NCI-H2227 (cell line): ENCODE measurements at regions not wholly inside any gene's neighbourhood (a gene's known extent, or its start where the extent isn't known, plus 50 kb on each side); places are given as distances from the start of the nearest gene placed in this dataset.

Source experiments
- DNase-seq: peaks from one replicate; lab custom pipeline; 2025; ENCODE audit not compliant: unreplicated experiment; lab: John Stamatoyannopoulos, UW

DNA sequence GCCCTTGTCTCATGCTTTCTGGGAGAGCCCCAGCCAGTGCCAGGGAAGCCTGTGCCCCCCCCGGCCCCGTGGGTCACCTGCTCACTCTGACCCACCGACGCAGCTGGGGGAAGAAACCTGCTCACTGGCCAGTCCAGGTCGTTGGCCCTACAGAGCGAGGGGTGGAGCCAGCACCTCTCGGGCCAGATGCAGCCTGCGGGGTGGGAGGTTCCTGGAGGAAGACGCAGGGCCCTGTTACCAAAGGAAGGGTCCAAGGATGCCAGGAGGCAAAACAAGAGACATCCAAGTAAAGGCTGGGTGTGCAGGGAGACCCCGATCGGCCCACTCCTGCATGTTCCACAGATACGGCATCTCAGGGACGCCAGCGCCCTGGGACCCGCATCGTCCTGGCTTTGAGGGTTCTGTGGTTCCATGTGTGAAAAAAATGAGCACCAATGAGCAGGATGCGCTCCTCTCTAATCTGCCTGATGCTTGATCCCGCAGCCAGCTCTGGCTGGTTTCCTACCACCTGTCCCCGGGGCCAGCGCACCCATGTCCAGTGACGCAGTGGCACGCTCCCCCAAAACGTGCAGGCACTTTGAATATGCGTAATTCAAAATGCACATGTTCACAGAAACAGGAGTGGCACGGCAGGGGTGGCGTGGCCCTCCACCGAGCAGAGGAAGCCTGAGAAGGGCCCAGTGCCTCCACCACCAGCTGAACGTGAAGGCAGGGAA is 66.0 kb upstream of the GALNT9 start:
- DNase-seq = no peak

DNA sequence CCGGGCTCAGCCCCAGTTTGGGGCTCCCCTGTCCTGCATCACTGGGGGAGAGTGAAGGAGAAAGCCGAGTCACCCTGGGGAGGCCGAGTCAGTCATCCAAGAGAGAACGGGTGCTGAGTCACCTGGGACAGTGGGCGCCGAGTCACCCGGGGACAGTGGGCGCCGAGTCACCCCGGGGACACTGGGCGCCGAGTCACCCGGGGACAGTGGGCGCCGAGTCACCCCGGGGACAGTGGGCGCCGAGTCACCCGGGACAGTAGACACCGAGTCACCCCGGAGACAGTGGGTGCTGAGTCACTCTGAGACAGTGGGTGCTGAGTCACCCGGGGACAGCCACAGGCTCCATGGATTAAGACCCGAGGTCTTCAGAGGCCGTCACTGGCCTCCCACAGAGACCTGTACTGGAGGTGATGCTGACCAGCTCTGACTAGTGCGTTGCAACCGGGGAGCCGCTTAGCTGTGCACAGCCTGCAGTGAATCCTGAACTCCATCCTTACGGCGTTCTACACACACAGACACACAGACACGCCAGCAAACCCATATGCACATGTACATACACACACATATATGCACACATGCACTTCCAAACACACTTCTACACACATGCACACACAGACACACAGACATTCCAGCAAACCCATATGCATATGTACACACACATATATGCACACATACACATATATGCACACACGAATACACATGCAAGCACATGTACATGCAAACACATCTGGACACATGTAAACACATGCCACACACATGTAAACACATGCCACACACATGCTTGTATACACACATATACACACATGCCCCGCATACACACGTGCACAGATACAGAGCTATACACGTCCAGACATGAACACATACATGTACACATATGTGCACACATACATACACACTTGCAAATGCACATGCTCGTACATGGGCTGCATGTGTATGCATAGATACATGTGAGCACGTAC is 64.9 kb upstream of the GALNT9 start:
- DNase-seq = no peak

DNA sequence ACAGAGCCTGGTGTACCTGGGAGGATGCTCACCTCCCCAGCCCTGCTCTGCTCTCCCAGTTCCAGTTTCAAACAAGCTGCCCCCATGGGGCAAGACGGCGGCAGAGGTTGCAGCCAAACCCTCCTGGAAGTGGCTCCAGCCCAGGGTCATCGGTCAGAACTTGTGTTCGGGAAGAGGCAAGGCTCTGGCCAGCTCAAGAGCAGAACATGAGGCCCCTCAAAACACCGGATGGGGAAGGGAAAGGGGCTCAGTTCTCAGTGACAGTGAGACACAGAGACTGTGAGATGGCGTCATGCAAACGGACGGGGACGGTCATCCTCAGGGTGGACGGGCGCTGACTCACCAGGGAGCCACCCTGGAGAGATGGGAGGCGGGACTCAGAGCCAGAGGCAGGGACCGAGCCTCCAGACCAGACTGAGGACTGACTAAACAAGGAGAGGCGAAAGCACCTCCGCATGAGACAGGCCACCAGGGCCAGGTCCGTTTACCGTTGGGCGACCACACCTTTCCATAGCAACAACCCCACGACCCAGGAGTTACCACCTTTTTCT is 63.9 kb upstream of the GALNT9 start:
- DNase-seq = no peak

DNA sequence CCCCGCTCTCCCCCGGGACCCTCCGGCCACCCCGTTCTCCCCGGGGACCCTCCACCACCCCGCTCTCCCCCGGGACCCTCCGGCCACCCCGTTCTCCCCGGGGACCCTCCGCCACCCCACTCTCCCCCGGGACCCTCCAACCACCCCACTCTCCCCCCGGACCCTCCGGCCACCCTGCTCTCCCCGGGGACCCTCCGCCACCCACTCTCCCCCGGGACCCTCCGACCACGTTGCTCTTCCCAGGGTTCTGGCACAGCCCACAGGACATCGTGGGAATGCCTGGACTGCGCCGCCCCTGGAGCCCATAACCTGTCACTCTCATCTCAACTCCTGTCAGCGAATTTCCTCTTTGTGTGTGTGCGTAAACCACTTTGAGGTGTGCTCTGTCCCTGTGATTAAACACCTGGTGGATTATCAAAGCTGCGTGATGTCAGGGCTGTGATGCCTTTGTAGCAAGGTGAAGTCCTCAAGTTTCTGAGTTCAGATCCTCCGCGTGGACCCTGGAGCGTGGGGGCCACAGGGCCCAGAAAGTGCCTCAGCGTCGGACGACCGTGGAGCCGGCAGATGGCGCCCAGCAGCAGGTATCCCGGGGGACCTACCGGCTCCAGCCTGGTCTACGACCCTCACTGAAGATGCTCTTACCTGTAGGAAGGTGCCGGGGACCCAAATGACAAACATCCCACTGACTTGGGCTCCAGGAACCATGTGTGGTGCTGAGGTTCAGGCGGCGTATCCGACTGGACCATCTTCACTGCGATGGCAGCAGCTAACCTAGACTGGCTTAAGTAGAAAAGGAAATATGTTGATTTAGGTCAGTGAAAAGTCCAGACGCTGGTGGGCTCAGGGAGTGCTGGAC is 63.2 kb upstream of the GALNT9 start:
- no peak for DNase-seq

DNA sequence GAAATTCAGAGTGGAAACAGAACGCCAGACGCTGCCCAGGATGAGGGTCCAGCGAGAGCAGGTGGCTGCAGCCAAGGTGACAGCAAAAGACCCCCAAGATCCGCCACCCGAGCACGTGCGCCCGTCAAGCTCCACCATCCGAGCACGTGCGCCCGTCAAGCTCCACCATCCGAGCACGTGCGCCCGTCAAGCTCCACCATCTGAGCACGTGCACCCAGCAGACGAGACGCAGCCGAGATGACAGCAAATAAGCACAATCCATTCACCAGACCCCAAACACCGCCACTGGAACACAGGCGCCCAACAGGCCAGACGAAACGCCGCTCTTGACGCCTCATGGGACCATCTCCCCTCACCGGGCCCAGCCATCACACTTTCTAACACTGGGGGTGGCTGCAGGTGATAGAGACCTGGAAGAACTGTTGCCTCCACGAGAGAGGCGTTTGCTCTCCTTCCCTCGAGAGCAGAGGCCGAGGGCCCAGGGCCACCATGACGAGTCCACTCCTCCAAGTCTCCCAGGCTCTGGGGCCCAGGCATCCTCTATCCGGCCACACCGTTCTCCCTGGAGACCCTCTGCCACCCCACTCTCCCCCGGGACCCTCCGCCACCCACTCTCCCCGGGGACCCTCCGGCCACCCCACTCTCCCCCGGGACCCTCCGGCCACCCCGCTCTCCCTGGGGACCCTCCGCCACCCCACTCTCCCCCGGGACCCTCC is 62.1 kb upstream of the GALNT9 start:
- DNase-seq = no peak

DNA sequence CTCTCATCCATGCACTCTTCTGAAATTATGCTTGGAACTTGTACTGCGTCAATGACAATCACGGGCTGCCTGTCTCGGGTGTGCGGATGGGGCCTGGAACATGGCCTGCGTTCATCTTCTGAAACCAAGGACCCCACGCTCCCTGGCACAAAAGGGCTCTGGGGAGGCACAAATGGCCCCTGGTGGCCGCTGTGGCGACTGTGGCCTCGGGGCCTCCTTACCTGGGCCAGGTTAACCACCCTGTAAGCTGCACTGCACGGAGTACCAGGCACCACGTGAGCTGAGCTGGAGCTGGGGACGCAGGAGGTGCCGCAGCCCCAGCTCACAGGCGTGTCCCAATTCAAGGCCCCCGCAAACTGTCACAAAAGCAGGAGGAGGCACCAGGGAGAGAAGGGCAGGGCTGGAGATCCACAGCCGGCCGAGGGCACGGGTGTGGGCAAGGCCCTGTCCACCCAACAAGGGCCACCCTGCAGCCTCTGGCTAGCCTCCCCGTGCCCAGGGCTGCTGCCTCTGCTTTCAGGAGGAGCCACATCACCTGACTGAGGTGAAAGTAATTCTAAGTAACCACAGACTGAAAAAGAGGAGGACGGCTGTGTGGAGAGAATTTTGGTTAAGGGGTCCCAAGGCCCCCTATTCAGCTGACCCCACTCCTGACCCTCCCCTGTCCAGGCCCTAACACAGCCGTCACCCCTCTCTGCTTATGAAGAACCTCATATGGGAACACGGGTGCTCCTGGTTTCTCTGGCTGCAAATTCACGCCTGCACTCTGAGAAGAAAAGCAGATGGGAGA is 61.1 kb upstream of the GALNT9 start:
- DNase-seq = no peak

DNA sequence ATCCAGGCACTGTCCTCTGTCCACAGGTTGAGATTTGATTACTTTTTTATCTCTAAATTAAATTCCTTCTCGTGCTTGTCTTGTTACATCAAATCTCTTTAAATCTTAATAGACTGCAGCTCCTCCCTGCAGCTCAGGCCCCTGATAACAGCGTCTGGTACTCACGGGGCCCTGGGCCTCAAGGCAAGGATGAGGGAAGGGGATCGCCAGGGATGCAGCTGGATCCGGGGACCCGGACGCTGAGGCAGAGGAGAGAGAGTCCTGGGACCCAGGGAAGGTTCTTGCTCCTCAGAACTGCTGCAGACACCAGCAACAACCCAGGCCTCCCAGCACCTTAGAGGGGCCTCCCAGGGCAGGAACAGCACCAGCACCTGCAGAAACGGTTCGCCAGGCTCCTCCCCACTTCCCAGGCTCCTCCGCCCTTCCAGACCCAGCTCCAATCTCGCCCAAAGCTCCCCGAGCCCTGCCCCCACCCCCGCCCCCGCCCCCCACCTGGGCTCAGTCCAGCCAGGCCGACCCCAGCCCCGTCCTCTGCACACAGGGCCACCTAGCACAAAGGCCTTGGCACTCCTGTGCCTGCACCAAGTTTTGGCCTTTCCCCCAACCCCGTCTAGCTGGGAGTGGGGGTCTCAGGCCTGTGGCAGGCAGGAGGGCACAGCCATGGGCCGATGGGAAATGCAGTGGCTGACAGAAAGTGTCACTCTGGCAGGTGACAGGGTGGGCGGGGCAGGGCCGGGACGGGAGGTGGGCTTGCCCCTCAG is 60.3 kb upstream of the GALNT9 start:
- no peak for DNase-seq

DNA sequence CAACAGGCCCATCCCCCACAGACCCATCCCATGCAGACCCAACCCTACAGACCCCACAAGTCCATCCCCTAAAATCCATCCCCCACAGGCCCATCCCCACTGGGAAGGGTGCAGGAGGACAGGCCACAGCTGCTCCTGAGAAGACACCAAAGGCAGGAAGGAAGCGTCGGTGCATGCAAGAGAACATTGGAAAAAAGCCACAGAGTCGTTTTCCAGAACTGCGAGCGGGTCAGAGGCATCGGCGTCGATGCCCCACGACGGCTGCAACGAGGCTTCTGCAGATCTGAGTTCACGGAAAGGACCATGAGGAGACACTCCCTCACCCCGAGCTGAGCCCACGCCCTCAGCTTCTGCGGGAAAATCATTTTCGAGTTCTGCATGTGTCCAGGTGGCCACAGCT is 59.6 kb upstream of the GALNT9 start:
- no peak for DNase-seq

DNA sequence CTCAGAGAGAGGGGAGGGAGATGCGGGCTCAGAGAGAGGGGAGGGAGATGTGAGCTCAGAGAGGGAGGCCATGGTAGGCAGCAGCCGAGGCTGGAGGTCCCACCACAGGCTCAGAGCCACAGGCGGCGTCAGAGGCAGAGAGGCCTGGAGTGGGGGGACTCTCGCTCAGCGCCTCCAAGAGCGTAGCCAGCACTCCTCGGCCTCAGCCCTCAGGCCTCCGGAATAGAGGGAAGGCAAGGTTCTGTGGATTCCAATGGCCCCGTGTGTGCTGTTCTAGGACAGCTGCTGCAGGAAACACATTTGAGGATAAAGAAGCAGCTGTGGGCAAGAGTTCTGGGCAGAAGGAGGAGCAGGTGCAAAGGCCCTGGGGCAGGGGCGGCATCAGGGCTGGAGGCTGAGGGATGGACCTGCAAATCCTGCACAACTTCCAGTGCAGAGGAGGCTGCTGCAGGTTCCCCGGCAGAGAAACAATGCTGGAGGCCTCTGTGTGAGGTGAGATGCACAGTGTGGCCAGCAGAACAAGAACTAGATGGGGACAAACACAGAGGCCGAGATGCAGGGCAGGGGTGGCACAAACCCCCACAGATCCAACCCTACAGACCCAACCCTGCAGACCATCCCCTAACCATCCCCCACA is 59.1 kb upstream of the GALNT9 start:
- no peak for DNase-seq

DNA sequence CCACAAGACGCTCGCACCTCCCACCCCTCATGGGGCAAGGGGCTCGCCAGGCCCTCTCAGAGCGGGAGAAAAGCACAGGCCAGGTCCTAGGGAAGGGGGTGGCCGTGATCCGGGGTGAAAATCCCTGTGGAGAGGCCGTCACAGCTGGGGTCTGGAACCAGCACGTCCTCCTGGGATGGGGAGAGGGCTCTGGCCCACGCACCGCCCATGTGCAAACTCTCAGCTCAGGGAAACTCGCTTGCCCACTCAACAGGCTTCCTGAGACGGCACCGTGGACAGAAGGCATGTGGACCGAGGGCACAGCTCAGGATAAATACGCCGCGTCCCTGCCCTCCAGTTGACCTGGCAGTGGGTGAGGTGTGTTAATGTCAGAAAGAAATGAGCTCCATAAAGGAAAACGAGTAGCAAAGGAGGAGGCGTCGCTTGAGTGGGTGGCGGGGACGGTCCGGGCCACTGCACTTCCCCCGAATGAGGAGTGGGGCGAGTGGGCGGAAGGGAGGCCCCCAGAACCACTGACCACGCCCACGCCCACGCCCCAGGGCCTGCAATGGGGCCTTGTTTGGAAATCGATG is 57.6 kb upstream of the GALNT9 start:
- DNase-seq = no peak

DNA sequence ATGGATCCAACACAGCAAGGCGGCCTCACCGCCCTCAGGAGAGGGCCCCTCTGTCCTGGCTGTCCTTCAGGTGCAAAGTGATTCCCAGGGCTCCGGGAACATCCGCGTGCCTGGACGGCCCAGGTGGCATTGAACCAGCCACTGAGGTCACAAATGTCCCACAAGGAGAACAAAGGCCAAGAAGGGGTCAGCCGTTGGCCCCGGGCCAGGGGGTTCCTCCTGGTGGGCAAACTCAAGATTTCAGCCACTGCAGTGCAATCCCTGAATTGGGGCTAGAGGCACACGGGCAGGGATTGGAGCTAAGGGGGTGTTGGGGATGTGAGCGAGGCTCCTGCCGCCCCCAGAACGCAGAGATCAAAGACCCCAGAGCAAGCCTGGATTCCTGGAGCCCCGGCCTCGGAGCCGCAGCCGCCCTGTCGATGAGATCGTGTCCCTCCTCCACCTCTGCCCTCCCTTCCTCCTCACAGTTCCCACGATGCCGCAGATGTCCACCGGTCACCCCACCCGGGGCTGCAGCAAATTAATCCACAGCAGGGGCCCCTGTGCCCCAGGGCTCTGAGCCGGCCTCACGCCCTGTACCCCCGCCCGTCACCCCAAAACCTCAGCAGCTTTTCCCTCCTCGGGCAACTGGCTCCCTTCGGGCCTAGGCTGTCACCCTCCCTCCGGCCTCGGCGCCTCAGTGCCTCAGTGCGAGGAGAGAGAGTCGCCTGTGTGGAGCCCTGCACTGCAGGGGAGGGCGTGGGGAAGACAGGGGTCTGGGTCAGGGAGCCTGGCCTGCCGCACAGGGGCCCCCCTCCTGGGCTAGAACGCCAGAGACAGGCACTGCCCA is 56.7 kb upstream of the GALNT9 start:
- DNase-seq = no peak

DNA sequence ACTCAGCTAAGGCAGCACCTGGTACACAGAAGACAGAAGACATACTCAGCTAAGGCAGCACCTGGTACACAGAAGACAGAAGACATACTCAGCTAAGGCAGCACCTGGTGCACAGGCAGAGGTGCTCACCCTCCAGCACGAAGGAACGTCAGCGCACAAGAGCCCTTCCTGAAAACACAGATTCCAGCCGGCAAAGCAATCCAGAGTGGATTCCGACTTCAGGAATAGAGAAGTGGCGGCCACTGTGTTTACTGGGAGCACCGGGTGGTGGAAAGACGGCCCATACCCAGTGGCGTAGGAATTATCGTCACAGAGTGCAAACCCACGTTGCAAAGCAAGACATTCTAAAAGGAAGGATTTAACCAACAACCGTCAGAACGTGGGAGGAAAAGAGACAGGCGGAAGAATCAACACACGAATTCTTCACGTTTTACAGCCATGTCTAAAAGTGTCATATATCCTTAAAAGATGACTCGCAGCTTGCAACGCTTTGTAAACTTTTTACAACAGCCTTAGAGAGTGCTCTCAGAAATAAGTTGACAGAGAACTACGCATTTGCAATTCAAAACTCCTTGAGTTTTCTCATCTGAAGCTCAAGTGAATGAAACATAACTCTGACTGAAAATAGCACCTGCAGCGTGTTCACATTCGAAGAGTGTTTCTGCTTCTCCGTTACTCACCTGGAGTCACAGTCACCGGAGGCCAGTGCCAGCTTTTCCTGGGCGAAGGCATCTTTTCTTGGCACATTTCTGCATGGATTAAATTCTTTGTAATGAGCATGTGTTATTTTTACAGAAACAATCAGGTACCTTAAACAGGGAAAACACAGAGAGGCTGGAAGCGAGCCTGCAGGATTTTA is 55.8 kb upstream of the GALNT9 start:
- DNase-seq = no peak

DNA sequence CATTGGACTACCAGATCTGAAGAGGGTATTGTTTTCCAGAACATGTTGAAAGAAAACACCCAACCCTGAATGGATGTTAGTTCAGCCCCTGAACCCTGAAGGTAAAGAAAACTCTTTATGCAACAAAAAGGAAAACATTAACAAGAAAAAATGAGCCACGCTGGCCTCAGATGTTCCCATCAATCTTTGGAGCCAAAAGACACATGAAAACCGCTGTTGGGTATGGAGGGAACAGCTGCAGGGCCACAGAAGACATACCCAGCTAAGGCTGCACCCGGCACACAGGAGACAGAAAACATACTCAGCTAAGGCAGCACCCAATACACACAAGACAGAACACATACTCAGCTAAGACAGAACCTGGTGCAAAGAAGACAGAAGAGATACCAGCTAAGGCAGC is 51.3 kb upstream of the GALNT9 start:
- DNase-seq = no peak

DNA sequence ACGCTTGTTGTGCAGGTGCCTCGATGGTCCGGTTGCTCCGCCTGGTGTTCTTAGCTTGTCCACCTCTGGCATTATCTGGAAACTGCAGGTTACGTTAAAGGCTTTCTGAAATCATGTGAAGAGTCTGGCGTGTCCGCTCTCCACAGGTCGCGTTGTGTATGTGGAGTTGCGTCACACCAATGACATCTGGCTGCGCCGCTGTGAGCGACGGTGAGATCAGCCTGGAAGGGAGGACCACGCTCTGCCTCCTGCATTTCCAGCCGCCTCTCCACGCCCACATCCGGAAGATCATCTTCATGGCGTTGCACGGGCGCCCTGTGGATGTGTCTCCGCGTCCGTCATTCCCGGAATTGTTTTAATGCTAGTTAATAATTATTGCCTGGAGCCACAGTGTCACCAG is 50.6 kb upstream of the GALNT9 start:
- peak; percentile 83 for DNase-seq

DNA sequence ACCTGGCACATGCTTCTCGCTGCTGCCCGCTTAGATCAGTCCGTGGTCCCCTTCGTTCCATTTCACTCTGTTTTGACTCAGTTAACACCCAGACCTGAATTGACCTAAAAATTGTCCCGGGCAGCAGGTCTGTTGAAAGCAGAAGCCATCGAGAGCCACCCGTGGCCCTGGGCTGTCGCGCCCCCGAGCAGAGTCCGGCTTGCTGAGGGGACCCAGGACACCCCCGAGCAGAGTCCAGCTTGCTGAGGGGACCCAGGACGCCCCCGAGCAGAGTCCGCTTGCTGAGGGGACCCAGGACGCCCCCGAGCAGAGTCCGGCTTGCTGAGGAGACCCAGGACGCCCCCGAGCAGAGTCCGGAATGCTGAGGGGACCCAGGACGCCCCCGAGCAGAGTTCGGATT is 50.2 kb upstream of the GALNT9 start:
- DNase-seq = no peak
